ENCODE measurements at regions not wholly inside any gene's neighbourhood (a gene's known extent, or its start where the extent isn't known, plus 50 kb on each side); places are given as distances from the start of the nearest gene placed in this dataset.

DNA sequence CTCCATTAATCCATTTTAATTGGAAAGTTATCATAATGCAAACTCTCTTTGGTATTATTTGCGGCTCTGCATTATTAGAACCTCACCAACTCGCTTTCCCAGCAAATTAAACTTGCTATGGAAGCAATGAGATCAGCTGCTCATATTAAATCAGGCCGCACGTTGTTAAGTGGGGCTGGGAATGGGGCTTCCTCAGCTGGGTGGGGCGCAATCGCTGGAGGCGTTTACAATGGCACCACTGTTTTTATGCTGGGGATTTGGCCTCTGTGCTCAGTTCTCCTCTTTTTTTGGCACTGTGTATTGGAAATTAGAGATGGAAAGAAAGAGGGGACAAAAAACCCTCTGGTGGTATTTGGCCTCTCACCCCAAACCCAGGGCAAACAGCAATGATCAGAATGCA lies 72.2 kb downstream of the RPLP1 start:
- Histone ChIP-seq H3K4me3 (ENCODE audit: low read depth in 2 of 2, low read length in 2 of 2) (no peak overlapping the region), H3K27ac (ENCODE audit: low read length) (no peak overlapping the region), H3K27me3 (ENCODE audit: control insufficient read depth, insufficient read depth, low read length) (no peaks in the 10 kb centered on the region), H3K36me3 (ENCODE audit: control insufficient read depth, insufficient read depth, low read length) (no peaks in the 10 kb centered on the region), H3K9me3 (ENCODE audit: control insufficient read depth, insufficient read depth, low read depth, low read length) (no peaks in the 10 kb centered on the region), H3K4me1 (ENCODE audit: control insufficient read depth, insufficient read depth, low read length) (no peaks in the 10 kb centered on the region)
- ATAC-seq (no peak), DNase-seq (ENCODE audit: low read depth, low spot score) (no peak)
- ChIA-PET POLR2A (no interaction called here), CTCF (no interaction called here)
- in situ Hi-C loops (cut with HindIII; ENCODE audit: low pct_unique_long_range_greater_than_20kb, low sequenced_read_pairs), result no loop called here
- intact Hi-C loops (cut with micrococcal nuclease; ENCODE audit: unreplicated experiment), result no loop called here
- no peak for TF ChIP-seq TCF7L2 (IDR thresholded peaks at IDR 0.05; ENCODE audit: low read depth, low read length)
- TF ChIP-seq SIN3A (IDR thresholded peaks at IDR 0.05; ENCODE audit: borderline replicate concordance, insufficient read depth, low read depth, low read length), result no peak
- TF ChIP-seq, protein P1, sequence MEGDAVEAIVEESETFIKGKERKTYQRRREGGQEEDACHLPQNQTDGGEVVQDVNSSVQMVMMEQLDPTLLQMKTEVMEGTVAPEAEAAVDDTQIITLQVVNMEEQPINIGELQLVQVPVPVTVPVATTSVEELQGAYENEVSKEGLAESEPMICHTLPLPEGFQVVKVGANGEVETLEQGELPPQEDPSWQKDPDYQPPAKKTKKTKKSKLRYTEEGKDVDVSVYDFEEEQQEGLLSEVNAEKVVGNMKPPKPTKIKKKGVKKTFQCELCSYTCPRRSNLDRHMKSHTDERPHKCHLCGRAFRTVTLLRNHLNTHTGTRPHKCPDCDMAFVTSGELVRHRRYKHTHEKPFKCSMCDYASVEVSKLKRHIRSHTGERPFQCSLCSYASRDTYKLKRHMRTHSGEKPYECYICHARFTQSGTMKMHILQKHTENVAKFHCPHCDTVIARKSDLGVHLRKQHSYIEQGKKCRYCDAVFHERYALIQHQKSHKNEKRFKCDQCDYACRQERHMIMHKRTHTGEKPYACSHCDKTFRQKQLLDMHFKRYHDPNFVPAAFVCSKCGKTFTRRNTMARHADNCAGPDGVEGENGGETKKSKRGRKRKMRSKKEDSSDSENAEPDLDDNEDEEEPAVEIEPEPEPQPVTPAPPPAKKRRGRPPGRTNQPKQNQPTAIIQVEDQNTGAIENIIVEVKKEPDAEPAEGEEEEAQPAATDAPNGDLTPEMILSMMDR (IDR thresholded peaks at IDR 0.05), result no peak
- no peak for TF ChIP-seq POLR2AphosphoS5 (IDR thresholded peaks at IDR 0.05; ENCODE audit: low read depth, low read length)
- TF ChIP-seq, protein P2, sequence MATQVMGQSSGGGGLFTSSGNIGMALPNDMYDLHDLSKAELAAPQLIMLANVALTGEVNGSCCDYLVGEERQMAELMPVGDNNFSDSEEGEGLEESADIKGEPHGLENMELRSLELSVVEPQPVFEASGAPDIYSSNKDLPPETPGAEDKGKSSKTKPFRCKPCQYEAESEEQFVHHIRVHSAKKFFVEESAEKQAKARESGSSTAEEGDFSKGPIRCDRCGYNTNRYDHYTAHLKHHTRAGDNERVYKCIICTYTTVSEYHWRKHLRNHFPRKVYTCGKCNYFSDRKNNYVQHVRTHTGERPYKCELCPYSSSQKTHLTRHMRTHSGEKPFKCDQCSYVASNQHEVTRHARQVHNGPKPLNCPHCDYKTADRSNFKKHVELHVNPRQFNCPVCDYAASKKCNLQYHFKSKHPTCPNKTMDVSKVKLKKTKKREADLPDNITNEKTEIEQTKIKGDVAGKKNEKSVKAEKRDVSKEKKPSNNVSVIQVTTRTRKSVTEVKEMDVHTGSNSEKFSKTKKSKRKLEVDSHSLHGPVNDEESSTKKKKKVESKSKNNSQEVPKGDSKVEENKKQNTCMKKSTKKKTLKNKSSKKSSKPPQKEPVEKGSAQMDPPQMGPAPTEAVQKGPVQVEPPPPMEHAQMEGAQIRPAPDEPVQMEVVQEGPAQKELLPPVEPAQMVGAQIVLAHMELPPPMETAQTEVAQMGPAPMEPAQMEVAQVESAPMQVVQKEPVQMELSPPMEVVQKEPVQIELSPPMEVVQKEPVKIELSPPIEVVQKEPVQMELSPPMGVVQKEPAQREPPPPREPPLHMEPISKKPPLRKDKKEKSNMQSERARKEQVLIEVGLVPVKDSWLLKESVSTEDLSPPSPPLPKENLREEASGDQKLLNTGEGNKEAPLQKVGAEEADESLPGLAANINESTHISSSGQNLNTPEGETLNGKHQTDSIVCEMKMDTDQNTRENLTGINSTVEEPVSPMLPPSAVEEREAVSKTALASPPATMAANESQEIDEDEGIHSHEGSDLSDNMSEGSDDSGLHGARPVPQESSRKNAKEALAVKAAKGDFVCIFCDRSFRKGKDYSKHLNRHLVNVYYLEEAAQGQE (IDR thresholded peaks at IDR 0.05; ENCODE audit: insufficient read depth in 1 of 2, low read depth in 2 of 2, low read length in 1 of 2), result no peak
- BruUV-seq (replicated peaks), result no TSS peak

DNA sequence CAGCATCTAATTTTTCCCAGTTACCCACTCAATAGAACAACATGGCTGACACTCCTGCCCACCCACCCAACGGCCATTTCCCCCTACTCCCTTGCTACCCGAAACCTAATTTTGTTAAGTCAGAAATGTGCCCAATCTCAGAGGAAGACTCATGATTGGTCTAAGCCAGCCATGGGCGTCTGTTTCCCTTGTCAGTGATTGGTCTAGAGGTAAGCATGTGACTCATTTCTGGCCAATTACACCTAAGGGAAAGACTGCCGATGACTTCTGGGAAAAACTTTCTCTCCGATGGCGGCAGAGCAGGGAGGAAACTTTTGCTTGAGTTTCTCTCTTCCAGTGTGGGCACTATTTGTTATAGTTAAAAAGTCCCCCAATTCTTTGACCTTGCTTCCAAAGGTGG lies 72.9 kb downstream of the RPLP1 start:
- Histone ChIP-seq H3K36me3 (ENCODE audit: control insufficient read depth, insufficient read depth, low read length) (no peaks in the 10 kb centered on the region), H3K4me3 (ENCODE audit: low read depth in 2 of 2, low read length in 2 of 2) (no peak overlapping the region), H3K27me3 (ENCODE audit: control insufficient read depth, insufficient read depth, low read length) (no peaks in the 10 kb centered on the region), H3K27ac (ENCODE audit: low read length) (no peak overlapping the region), H3K4me1 (ENCODE audit: control insufficient read depth, insufficient read depth, low read length) (no peaks in the 10 kb centered on the region; the same call in 1 of the 2 replicates), H3K9me3 (ENCODE audit: control insufficient read depth, insufficient read depth, low read depth, low read length) (no peaks in the 10 kb centered on the region)
- ATAC-seq (no peak), DNase-seq (ENCODE audit: low read depth, low spot score) (no peak)
- no TSS peak for BruUV-seq (replicated peaks)
- in situ Hi-C loops (cut with HindIII; ENCODE audit: low pct_unique_long_range_greater_than_20kb, low sequenced_read_pairs), result no loop called here
- POLR2A ChIA-PET, result no interaction called here
- CTCF ChIA-PET, result no interaction called here
- TF ChIP-seq TCF7L2 (IDR thresholded peaks at IDR 0.05; ENCODE audit: low read depth, low read length), result no peak
- TF ChIP-seq, protein P1 (IDR thresholded peaks at IDR 0.05), result no peak
- no peak for TF ChIP-seq POLR2AphosphoS5 (IDR thresholded peaks at IDR 0.05; ENCODE audit: low read depth, low read length)
- TF ChIP-seq SIN3A (IDR thresholded peaks at IDR 0.05; ENCODE audit: borderline replicate concordance, insufficient read depth, low read depth, low read length), result no peak
- intact Hi-C loops (cut with micrococcal nuclease; ENCODE audit: unreplicated experiment), result no loop called here
